ENCODE measurements at regions not wholly inside any gene's neighbourhood (a gene's known extent, or its start where the extent isn't known, plus 50 kb on each side); places are given as distances from the start of the nearest gene placed in this dataset.
A peak's percentile ranks its signal among the peaks of the same experiment; 100 is the strongest.

DNA sequence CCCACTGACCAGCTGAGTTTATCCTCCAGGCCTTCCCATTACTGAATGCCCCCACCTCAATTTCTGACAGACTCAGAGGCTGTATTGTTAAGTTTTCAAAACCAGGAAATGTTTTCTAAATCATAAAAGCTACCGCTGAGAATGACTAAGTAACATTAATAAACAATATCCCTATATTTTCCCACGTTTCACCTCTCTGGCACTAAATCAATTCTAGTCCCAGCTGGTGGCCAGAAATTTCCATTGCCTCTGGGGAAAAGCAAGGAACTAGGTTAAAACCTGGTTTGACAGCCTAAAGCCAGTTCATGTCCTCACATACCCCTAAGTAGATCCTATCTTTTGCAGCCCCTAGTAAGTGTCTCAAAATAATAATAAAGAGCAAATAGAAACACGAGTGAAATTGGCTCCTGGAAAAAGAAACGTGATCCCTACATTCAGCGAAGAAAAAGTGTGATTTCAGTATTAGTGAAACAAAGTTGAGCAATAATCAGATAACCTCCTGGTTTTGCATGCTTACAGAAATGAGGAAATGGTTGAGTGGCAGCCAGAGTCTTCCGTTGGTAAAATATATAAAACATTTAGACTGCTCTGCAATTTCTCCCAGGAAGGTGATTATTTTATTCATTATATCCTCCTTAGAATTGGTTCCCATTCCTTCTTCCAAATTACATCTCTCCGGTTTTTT is 110.9 kb downstream of the ESM1 start:
- Histone ChIP-seq H3K4me3 (ENCODE audit: low read depth, low read length) (no peak overlapping the region), H3K27me3 (ENCODE audit: control insufficient read depth, insufficient read depth, low read length) (no peaks in the 10 kb centered on the region), H3K36me3 (ENCODE audit: control insufficient read depth, insufficient read depth, low read length) (no peaks in the 10 kb centered on the region)
- TF ChIP-seq, protein P1, sequence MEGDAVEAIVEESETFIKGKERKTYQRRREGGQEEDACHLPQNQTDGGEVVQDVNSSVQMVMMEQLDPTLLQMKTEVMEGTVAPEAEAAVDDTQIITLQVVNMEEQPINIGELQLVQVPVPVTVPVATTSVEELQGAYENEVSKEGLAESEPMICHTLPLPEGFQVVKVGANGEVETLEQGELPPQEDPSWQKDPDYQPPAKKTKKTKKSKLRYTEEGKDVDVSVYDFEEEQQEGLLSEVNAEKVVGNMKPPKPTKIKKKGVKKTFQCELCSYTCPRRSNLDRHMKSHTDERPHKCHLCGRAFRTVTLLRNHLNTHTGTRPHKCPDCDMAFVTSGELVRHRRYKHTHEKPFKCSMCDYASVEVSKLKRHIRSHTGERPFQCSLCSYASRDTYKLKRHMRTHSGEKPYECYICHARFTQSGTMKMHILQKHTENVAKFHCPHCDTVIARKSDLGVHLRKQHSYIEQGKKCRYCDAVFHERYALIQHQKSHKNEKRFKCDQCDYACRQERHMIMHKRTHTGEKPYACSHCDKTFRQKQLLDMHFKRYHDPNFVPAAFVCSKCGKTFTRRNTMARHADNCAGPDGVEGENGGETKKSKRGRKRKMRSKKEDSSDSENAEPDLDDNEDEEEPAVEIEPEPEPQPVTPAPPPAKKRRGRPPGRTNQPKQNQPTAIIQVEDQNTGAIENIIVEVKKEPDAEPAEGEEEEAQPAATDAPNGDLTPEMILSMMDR (IDR thresholded peaks at IDR 0.05; ENCODE audit: insufficient read depth, low read length, severe bottlenecking) = no peak
- FAIRE-seq (no peak), DNase-seq (ENCODE audit: low read depth) (peak; percentile 54)

- DNase-seq (ENCODE audit: low read depth) (no peak), FAIRE-seq (no peak)
- no peak overlapping the region for H3K4me3 ChIP-seq (ENCODE audit: low read depth, low read length)
- H3K36me3 ChIP-seq (ENCODE audit: control insufficient read depth, insufficient read depth, low read length) = no peaks in the 10 kb centered on the region
- TF ChIP-seq, protein P1 (IDR thresholded peaks at IDR 0.05; ENCODE audit: insufficient read depth, low read length, severe bottlenecking) = no peak
- no peaks in the 10 kb centered on the region for H3K27me3 ChIP-seq (ENCODE audit: control insufficient read depth, insufficient read depth, low read length)
Observed at GRCh38 chr5:54873691-54874090, 111.7 kb downstream of the ESM1 start.

DNA sequence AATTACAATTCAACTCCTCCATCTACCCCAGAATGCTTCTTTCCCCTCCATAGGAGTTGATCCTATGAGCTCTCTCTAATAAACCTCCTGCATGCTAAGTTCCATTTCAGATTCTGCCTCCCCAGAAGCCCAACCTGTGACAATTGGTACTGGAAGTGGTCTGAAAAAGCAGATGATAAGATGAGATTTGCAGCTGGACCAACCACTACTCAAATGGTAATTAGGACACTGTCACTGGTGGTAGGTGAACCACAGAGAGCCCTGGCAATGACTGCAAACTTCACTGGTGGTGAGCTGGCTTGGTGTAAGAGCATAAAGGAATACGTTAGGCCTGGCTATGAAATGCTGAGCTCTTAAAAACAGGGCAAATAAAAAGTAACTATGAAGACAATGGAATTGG is 112.6 kb downstream of the ESM1 start:
- FAIRE-seq = peak; percentile 64
- H3K36me3 ChIP-seq (ENCODE audit: control insufficient read depth, insufficient read depth, low read length) = no peaks in the 10 kb centered on the region
- DNase-seq (ENCODE audit: low read depth) = no peak
- TF ChIP-seq, protein P1 (IDR thresholded peaks at IDR 0.05; ENCODE audit: insufficient read depth, low read length, severe bottlenecking) = no peak
- no peak overlapping the region for H3K4me3 ChIP-seq (ENCODE audit: low read depth, low read length)
- no peaks in the 10 kb centered on the region for H3K27me3 ChIP-seq (ENCODE audit: control insufficient read depth, insufficient read depth, low read length)

- H3K36me3 ChIP-seq (ENCODE audit: control insufficient read depth, insufficient read depth, low read length) = no peaks in the 10 kb centered on the region
- DNase-seq (ENCODE audit: low read depth) = no peak
- TF ChIP-seq, protein P1 (IDR thresholded peaks at IDR 0.05; ENCODE audit: insufficient read depth, low read length, severe bottlenecking) = no peak
- H3K4me3 ChIP-seq (ENCODE audit: low read depth, low read length) = no peak overlapping the region
- FAIRE-seq = no peak
- H3K27me3 ChIP-seq (ENCODE audit: control insufficient read depth, insufficient read depth, low read length) = no peaks in the 10 kb centered on the region
Observed at GRCh38 chr5:54870271-54870670, 115.1 kb downstream of the ESM1 start.

DNA sequence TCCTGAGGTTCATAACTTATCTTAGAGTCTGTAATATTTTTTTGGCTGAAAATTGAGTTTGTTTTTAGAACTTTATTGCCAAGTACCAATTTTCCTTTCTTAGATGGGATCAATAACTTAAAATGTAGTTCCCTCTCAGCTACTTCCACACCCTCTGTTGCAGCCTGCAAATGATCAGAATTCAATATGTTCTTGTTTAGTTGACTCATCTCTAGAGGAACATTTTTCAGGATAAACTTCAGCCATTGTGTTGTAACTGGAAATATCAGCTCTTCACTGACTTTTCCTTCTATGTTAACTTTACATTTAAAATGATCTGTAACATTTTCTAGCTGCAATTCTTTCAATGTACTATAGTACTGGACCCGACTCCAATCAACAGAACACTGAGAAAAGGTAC is 115.7 kb downstream of the ESM1 start:
- no peak for FAIRE-seq
- Histone ChIP-seq H3K36me3 (ENCODE audit: control insufficient read depth, insufficient read depth, low read length) (no peaks in the 10 kb centered on the region), H3K4me3 (ENCODE audit: low read depth, low read length) (no peak overlapping the region), H3K27me3 (ENCODE audit: control insufficient read depth, insufficient read depth, low read length) (no peaks in the 10 kb centered on the region)
- no peak for DNase-seq (ENCODE audit: low read depth)
- TF ChIP-seq, protein P1 (IDR thresholded peaks at IDR 0.05; ENCODE audit: insufficient read depth, low read length, severe bottlenecking) = no peak

All from bronchial epithelial cell (primary cell).